B cell (primary cell): ENCODE measurements at regions not wholly inside any gene's neighbourhood (a gene's known extent, or its start where the extent isn't known, plus 50 kb on each side); places are given as distances from the start of the nearest gene placed in this dataset.

Experiments used
- EZH2 ChIP-seq: IDR thresholded peaks from 2 replicates; pipeline ENCODE4 v1.6.1; 2012; ENCODE audit warnings: borderline replicate concordance, low read depth, mild to moderate bottlenecking, moderate library complexity, low read length; ENCODE audit not compliant: insufficient read depth, poor library complexity, severe bottlenecking
- TF ChIP-seq, protein P1 (sequence below): fragments of 200-600 bp; IDR thresholded peaks from one replicate; pipeline ENCODE4 v1.8.0; 2022; ENCODE audit warnings: antibody characterized with exemption, mild to moderate bottlenecking

DNA sequence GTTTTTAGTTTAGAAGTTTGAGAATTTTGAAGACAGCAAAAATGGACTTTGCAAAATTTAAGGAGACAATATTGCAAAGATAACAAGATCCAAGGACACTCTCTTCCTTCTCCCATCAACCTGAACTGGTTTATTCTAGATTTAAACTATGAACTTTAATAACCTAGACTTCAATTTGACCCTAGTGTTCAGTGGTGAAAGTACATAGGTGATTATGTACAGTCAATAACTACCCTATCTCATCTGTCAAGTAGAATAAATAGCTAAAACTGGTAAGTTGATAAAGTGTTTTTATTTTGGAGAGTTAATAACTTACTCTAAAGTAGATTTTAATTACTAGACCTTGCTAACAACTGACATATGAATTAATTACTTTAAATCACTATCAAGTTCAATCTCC lies 52.9 kb upstream of the NFE2L2 start:
- TF ChIP-seq, protein P1, sequence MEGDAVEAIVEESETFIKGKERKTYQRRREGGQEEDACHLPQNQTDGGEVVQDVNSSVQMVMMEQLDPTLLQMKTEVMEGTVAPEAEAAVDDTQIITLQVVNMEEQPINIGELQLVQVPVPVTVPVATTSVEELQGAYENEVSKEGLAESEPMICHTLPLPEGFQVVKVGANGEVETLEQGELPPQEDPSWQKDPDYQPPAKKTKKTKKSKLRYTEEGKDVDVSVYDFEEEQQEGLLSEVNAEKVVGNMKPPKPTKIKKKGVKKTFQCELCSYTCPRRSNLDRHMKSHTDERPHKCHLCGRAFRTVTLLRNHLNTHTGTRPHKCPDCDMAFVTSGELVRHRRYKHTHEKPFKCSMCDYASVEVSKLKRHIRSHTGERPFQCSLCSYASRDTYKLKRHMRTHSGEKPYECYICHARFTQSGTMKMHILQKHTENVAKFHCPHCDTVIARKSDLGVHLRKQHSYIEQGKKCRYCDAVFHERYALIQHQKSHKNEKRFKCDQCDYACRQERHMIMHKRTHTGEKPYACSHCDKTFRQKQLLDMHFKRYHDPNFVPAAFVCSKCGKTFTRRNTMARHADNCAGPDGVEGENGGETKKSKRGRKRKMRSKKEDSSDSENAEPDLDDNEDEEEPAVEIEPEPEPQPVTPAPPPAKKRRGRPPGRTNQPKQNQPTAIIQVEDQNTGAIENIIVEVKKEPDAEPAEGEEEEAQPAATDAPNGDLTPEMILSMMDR: no peak
- no peak for TF ChIP-seq EZH2
